Lung (tissue), 11 donors: ENCODE measurements at regions not wholly inside any gene's neighbourhood (a gene's known extent, or its start where the extent isn't known, plus 50 kb on each side); places are given as distances from the start of the nearest gene placed in this dataset.
A peak's percentile ranks its signal among the peaks of the same experiment; 100 is the strongest.
"Not testable (repeated sequence)": the region's sequence is repeated elsewhere in the genome, so short reads cannot be mapped to it uniquely, and the experiment has no call there.

ENCODE experiments used
- ATAC-seq: fragments of 200-7000 bp; cut with Tn5 transposase; one replicate; pipeline ENCODE4 v1.9.1; 2020; ENCODE audit warnings: moderate number of reproducible peaks; ENCODE audit not compliant: insufficient read depth, low FRiP score
- DNase-seq, 3 donors: peaks; one replicate each; pipeline ENCODE4 v3.0.0-alpha.2; 2013 to 2017
- H3K27ac ChIP-seq, 2 donors: one replicate each; pipeline ENCODE4 v1.5.1; 2013; ENCODE audit warnings: mild to moderate bottlenecking in 2 of 2, moderate library complexity in 2 of 2, control low read depth in 1 of 2, inconsistent platforms in 1 of 2, low read depth in 1 of 2, low read length in 1 of 2
- H3K27me3 ChIP-seq, 3 donors: one replicate each; pipeline ENCODE4 v1.5.1; 2013; ENCODE audit warnings: low read length in 2 of 3; ENCODE audit not compliant: control insufficient read depth in 3 of 3, insufficient read depth in 3 of 3
- H3K36me3 ChIP-seq, 4 donors: one replicate each; pipeline ENCODE4 v1.5.1; 2013; ENCODE audit warnings: low read length in 4 of 4, mild to moderate bottlenecking in 1 of 4, moderate library complexity in 1 of 4; ENCODE audit not compliant: control insufficient read depth in 4 of 4, insufficient read depth in 4 of 4
- H3K4me1 ChIP-seq, 5 donors: one replicate each; pipeline ENCODE4 v1.5.1; 2013; ENCODE audit warnings: low read length in 5 of 5, mild to moderate bottlenecking in 2 of 5, moderate library complexity in 1 of 5; ENCODE audit not compliant: control insufficient read depth in 5 of 5, insufficient read depth in 5 of 5
- H3K4me3 ChIP-seq: one replicate; pipeline ENCODE4 v1.5.1; 2013; ENCODE audit warnings: mild to moderate bottlenecking, control low read depth, moderate library complexity
- H3K9ac ChIP-seq, 2 donors: one replicate each; pipeline ENCODE4 v1.5.1; 2013; ENCODE audit warnings: low read length in 2 of 2, control low read depth in 1 of 2; ENCODE audit not compliant: insufficient read depth in 1 of 2
- H3K9me3 ChIP-seq, 4 donors: one replicate each; pipeline ENCODE4 v1.5.1; 2013; ENCODE audit warnings: low read length in 3 of 4, mild to moderate bottlenecking in 1 of 4, moderate library complexity in 1 of 4; ENCODE audit not compliant: control insufficient read depth in 4 of 4, insufficient read depth in 3 of 4
- WGBS, 2 donors: extraction: QIAGEN DNeasy Blood & Tissue Kit; methylation state at CpG; one replicate each; pipeline ENCODE4 v1.1.7; 2013; 5-methylcytosine and 5-hydroxymethylcytosine counted together
- TF ChIP-seq, protein P1 (sequence below): IDR thresholded peaks from 2 replicates; pipeline ENCODE4 v1.5.1; 2012; ENCODE audit warnings: mild to moderate bottlenecking; ENCODE audit errors: control extremely low read depth, extremely low read depth
- donor health status: control.
- donor health status: control.
- donor health status: Bipolar disorder and iron deficiency.
- donor health status: healthy.
- donor health status: DM: yes; HTN: yes; CAD: no.

DNA sequence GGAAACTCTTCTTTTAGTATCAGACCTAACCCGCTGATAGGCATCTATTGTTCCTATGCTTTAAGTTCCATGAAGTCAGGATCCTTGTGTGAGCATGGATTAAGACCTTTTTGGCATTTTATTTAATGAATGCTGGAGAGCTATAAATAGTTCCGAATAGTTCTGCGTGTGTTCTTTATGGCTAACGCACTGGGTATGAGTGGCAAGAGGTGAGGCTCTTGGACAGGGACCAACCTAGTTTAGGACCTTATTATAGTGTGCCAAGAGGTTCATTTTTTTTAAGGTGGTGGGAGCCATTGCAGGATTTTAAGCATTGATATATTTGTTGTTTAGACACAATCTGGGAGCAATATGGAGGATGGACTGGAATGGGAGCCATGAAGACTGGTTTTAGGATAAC is 71.8 kb downstream of the KPNA2 start:
- TF ChIP-seq, protein P1, sequence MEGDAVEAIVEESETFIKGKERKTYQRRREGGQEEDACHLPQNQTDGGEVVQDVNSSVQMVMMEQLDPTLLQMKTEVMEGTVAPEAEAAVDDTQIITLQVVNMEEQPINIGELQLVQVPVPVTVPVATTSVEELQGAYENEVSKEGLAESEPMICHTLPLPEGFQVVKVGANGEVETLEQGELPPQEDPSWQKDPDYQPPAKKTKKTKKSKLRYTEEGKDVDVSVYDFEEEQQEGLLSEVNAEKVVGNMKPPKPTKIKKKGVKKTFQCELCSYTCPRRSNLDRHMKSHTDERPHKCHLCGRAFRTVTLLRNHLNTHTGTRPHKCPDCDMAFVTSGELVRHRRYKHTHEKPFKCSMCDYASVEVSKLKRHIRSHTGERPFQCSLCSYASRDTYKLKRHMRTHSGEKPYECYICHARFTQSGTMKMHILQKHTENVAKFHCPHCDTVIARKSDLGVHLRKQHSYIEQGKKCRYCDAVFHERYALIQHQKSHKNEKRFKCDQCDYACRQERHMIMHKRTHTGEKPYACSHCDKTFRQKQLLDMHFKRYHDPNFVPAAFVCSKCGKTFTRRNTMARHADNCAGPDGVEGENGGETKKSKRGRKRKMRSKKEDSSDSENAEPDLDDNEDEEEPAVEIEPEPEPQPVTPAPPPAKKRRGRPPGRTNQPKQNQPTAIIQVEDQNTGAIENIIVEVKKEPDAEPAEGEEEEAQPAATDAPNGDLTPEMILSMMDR, result no peak
- Histone ChIP-seq H3K27me3 (no peaks in the 10 kb centered on the region), H3K9me3 (no peaks in the 10 kb centered on the region), H3K27ac (peak overlapping the region in 1 of 2 donors; percentile 33), H3K9ac (no peak overlapping the region), H3K4me3 (no peak overlapping the region), H3K4me1 (peaks cover 0 to 12% (median 8%) of the 10 kb centered on the region in 5 donors), H3K36me3 (peaks cover 0 to 4% (median 1%) of the 10 kb centered on the region in 4 donors)
- 52 to 82% methylated on average over 4 of the region's 4 CpGs for WGBS, 2 donors
- DNase-seq, result no peak
- ATAC-seq, result no peak

DNA sequence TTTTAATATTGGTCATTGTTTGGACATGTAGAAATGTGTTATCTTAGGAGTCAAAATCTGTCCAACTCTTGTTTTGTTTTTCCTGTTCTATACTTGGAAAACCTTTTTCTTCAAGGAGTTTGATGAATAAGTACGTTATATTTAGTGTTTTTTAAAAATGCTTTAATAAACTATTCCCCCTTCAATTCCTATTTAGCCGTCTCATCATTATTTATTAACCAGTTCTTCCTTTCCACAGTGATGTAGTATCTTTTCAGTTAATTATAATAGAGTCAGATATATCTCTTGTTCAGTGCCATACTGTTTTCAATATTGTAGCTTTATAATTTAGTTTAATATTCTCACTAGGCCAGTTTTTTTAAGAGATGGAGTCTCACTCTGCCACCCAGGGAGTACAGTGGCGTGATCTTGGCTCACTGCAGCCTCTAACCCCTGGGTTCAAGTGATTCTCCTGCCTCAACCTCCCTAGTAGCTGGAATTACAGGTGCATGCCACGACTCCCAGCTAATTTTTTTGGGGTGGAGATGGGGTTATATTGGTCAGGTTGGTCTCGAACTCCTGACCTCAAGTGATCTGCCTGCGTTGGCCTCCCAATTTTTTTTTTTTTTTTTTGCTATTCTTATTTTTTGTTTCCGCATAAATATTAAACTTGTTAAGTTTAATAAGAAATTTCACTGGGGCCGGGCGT is 72.9 kb downstream of the KPNA2 start:
- WGBS, 2 donors, result 85 to 95% methylated on average over 9 of the region's 9 CpGs
- no peak for ATAC-seq
- peaks cover 0 to 4% (median 0%) of the 10 kb centered on the region in 5 donors for H3K4me1 ChIP-seq

DNA sequence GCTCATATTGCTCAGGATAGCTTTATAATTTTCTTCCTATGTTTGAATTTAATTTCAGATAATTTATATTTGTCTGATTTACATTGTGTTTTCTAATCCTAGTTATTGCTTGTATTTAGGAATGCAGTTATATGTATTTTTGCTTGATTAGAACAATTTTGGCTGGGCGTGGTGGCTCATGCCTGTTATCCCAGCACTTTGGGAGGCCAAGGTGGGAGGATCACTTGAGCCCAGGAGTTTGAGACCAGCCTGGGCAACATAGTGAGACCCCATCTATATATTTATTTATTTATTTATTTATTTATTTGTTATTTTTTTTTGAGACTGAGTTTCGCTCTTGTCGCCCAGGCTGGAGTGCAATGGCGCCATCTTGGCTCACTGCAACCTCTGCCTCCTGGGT is 73.9 kb downstream of the KPNA2 start:
- DNase-seq, H3K36me3 ChIP-seq, H3K4me1 ChIP-seq, H3K4me3 ChIP-seq, H3K27ac ChIP-seq, H3K9ac ChIP-seq, H3K27me3 ChIP-seq, H3K9me3 ChIP-seq, ATAC-seq: not testable (repeated sequence)
- WGBS, 2 donors, result 99 to 100% methylated on average over 4 of the region's 4 CpGs

More for the DNA sequence above, 72.9 kb downstream of the KPNA2 start:
- TF ChIP-seq, protein P1, result no peak
- no peak overlapping the region for H3K4me3 ChIP-seq
- no peak overlapping the region for H3K27ac ChIP-seq
- H3K9me3 ChIP-seq, result no peaks in the 10 kb centered on the region
- H3K9ac ChIP-seq, result no peak overlapping the region
- H3K36me3 ChIP-seq, result peaks cover 0 to 4% (median 1%) of the 10 kb centered on the region in 4 donors
- DNase-seq, result no peak
- H3K27me3 ChIP-seq, result no peaks in the 10 kb centered on the region

DNA sequence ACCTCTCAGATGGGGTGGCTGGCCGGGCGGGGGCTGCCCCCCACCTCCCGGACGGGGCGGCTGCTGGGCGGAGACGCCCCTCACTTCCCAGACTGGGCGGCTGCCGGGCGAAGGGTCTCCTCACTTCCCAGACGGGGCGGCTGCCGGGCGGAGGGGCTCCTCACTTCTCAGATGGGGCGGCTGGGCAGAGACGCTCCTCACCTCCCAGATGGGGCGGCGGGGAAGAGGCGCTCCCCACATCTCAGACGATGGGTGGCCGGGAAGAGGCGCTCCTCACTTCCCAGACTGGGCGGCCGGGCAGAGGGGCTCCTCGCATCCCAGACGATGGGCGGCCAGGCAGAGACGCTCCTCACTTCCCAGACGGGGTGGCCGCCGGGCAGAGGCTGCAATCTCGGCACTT is 80.7 kb downstream of the KPNA2 start:
- H3K27ac ChIP-seq, DNase-seq, H3K4me3 ChIP-seq, ATAC-seq, H3K9ac ChIP-seq, H3K4me1 ChIP-seq, H3K27me3 ChIP-seq, H3K9me3 ChIP-seq: not testable (repeated sequence)
- 96 to 98% methylated on average over 32 of the region's 32 CpGs for WGBS, 2 donors
- H3K36me3 ChIP-seq, result peaks cover 6 to 15% (median 11%) of the 10 kb centered on the region in 4 donors
